ENCODE measurements at regions not wholly inside any gene's neighbourhood (a gene's known extent, or its start where the extent isn't known, plus 50 kb on each side); places are given as distances from the start of the nearest gene placed in this dataset.

DNA sequence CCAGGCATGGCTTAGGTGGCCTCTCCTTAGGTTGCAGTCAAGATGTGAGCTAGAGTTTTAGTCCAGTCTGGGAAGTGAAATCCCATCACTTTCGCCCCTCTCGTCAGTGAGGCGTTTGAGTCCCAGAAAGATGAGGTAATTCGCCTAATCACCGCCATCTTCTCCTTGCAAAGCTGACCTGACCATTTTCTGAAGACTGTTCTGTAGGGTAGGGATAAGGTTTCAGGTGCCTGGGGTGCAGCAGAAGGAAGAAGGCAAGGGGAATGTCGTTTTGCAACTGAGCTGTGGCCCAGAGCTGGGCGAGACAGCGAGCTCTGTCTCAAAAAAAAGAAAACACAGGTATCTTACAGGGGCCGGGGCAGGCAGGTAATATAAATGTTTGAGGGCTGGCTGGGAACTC lies 61.7 kb upstream of the CECR2 start:
- ATAC-seq: no peak
- intact Hi-C loops (cut with DNase I): no loop called here
- H3K4me1 ChIP-seq: no peaks in the 10 kb centered on the region

DNA sequence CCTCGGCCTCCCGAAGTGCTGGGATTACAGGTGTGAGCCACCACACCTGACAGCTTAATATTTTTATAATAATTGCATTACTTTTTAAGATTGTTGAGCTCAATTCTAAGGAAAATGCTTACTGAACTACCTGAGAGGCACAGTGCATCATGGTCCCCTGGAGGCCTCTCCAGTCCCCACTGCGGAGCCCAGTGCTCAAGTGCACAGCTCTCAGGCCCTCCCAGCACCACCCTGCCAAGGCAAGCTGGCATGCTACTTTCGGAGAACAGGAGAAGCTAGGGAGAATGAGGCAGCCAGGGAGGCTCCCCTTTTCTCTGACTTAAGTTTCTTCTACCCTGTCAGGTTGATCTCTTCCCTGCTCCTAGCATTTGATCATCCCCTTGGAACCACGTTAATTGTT lies 64.2 kb upstream of the CECR2 start:
- Histone ChIP-seq H3K36me3 (no peaks in the 10 kb centered on the region), H3K27me3 (no peaks in the 10 kb centered on the region), H3K4me1 (no peaks in the 10 kb centered on the region), H3K4me3 (no peak overlapping the region), H3K27ac (no peak overlapping the region), H3K9me3 (no peaks in the 10 kb centered on the region)
- intact Hi-C loops (cut with DNase I): no loop called here
- 87 to 92% methylated on average over 5 of the region's 5 CpGs for WGBS, 2 donors
- no peak for DNase-seq
- ATAC-seq: no peak
- TF ChIP-seq, protein P1, sequence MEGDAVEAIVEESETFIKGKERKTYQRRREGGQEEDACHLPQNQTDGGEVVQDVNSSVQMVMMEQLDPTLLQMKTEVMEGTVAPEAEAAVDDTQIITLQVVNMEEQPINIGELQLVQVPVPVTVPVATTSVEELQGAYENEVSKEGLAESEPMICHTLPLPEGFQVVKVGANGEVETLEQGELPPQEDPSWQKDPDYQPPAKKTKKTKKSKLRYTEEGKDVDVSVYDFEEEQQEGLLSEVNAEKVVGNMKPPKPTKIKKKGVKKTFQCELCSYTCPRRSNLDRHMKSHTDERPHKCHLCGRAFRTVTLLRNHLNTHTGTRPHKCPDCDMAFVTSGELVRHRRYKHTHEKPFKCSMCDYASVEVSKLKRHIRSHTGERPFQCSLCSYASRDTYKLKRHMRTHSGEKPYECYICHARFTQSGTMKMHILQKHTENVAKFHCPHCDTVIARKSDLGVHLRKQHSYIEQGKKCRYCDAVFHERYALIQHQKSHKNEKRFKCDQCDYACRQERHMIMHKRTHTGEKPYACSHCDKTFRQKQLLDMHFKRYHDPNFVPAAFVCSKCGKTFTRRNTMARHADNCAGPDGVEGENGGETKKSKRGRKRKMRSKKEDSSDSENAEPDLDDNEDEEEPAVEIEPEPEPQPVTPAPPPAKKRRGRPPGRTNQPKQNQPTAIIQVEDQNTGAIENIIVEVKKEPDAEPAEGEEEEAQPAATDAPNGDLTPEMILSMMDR (IDR thresholded peaks at IDR 0.05): no peak

More for the DNA sequence above, 61.7 kb upstream of the CECR2 start:
- Histone ChIP-seq H3K27ac (no peak overlapping the region), H3K27me3 (no peaks in the 10 kb centered on the region), H3K4me3 (no peak overlapping the region), H3K9me3 (no peaks in the 10 kb centered on the region), H3K36me3 (no peaks in the 10 kb centered on the region)
- TF ChIP-seq, protein P1 (IDR thresholded peaks at IDR 0.05): no peak
- WGBS, 2 donors: 82 to 83% methylated on average over 9 of the region's 9 CpGs
- no peak for DNase-seq

DNA sequence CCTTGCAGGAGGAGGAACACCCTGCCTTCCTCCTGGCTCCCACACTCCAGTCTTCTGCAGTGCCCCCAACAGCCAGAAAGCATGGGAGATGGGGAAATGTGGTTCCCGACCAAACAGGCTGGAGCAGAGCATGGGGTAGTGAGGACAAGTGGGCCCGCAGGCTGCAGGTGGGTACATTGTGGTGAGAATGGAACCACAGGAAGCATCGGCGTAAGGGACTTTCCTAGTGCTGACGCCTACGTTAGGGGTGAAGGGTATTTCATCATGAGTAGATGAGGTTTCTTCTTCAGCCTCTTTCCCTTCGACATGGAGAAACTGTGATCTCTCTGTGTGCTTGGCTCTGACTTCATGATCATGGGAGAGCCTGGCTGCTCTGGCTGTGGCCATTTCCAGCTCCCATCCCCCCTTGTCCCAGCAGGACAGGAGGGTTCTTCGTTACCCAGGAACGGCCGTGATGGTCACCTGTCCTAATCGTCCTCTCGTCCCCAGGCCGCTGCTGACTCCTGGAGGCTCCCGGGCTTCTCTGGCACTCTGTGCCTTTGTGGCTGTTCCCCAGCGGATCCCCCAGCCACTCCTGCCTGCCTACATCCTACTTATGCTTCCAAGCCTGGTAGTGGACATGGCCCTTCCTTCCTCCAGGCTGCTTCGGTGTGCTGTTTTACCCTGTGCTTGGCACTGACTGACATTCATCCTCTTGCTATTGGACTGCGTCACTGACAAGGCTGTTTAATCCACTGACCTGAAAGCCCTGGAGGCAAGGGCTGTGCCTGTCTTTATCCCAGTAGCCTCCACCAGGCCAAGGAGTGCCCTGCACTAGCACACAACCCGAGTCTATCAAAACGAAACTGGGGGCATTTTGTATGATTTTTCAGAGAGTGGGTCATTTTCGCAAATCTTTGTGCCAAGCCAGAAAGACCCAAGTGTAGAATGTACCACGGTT lies 65.2 kb upstream of the CECR2 start:
- DNase-seq: no peak
- Histone ChIP-seq H3K4me1 (no peaks in the 10 kb centered on the region), H3K36me3 (no peaks in the 10 kb centered on the region), H3K27ac (no peak overlapping the region), H3K9me3 (peaks cover 0 to 7% (median 0%) of the 10 kb centered on the region in 11 donors), H3K27me3 (peaks cover 0 to 3% (median 0%) of the 10 kb centered on the region in 7 donors), H3K4me3 (no peak overlapping the region)
- TF ChIP-seq, protein P1 (IDR thresholded peaks at IDR 0.05): no peak
- WGBS, 2 donors: 80% methylated on average over 21 of the region's 21 CpGs
- intact Hi-C loops (cut with DNase I): no loop called here
- ATAC-seq: no peak

DNA sequence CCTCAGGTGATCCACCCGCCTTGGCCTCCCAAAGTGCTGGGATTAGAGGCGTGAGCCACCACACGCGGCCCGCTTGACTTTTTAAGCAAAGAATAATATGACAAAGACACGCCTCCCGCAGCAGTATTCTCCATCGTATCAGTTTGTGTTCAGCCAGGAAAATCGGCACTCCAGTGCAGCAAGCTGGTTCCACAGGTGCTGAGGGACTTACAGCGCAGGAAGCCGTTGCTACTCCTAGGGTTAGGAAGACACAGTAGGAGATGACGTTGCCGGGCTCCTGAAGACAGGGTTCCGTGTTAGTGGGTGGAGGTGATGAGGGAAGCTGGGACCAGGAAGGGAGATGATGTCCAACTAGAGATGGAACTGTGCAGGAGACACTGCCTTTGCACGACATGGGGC lies 65.8 kb upstream of the CECR2 start:
- Histone ChIP-seq H3K4me1 (no peaks in the 10 kb centered on the region), H3K36me3 (no peaks in the 10 kb centered on the region), H3K9me3 (peaks cover 0 to 7% (median 0%) of the 10 kb centered on the region in 11 donors), H3K27me3 (peaks cover 0 to 8% (median 0%) of the 10 kb centered on the region in 7 donors), H3K27ac (no peak overlapping the region), H3K4me3 (no peak overlapping the region)
- TF ChIP-seq, protein P1 (IDR thresholded peaks at IDR 0.05): no peak
- ATAC-seq (no peak), DNase-seq (no peak)
- intact Hi-C loops (cut with DNase I): no loop called here
- WGBS, 2 donors: 92 to 97% methylated on average over 15 of the region's 15 CpGs
